HCT116 (cell line): ENCODE measurements at regions not wholly inside any gene's neighbourhood (a gene's known extent, or its start where the extent isn't known, plus 50 kb on each side); places are given as distances from the start of the nearest gene placed in this dataset.

Experiments
- ATAC-seq: fragments of 200-7000 bp; cut with Tn5 transposase; 2 replicates; pipeline ENCODE4 v1.9.1; 2020; ENCODE audit warnings: mild to moderate bottlenecking, moderate library complexity
- BruUV-seq: library from RNA; stranded (reverse); fragments of 400-500 nt; replicated peaks from 2 replicates; lab custom pipeline; 2021; lab: Mats Ljungman, UMichigan
- CTCF ChIA-PET: fragments of 300-600 bp; sonication (Branson Sonifier 250); formaldehyde crosslinking; loops from one replicate; lab custom pipeline; 2021; ENCODE audit warnings: antibody characterized with exemption; lab: Charles Lee
- POLR2A ChIA-PET: fragments of 300-600, 350-600 bp; sonication (Branson Sonifier 250); formaldehyde crosslinking; loops from one replicate; lab custom pipeline; 2021; ENCODE audit warnings: antibody characterized with exemption; lab: Charles Lee
- RAD21 ChIA-PET, 2 experiments: fragments of 300-600 bp; sonication (Branson Sonifier 250); formaldehyde crosslinking; loops; one replicate each; lab custom pipeline; 2023; ENCODE audit warnings: low total read pairs in 2 of 2; ENCODE audit not compliant: uncharacterized antibody in 2 of 2, unreplicated experiment in 2 of 2, low non-redundant PET in 1 of 2; lab: Charles Lee
- DNase-seq: peaks from one replicate; pipeline ENCODE4 v3.0.0-alpha.2; 2010; ENCODE audit warnings: low read depth, low spot score
- H2AFZ ChIP-seq: fragments of 200-600 bp; shearing (Covaris generic), sonication (generic); 2 replicates; pipeline ENCODE4 v1.6.1; 2017; ENCODE audit warnings: low read depth, mixed run types, mixed read lengths, antibody characterized with exemption, low read length; ENCODE audit not compliant: poor library complexity, severe bottlenecking
- H3K27ac ChIP-seq: 2 replicates; pipeline ENCODE4 v1.5.1; 2012; ENCODE audit warnings: low read depth, low read length
- H3K27me3 ChIP-seq: fragments of 200-600 bp; sonication (generic); 2 replicates; pipeline ENCODE4 v1.6.1; 2016; ENCODE audit warnings: mixed run types, low read length, mixed read lengths; ENCODE audit not compliant: insufficient read depth
- H3K36me3 ChIP-seq, 2 experiments: fragments of 200-500 bp in 1 of 2; fragments of 200-600 bp in 1 of 2; sonication (Bioruptor generic) in 1 of 2; sonication (generic) in 1 of 2; 2 replicates each; pipeline versions ENCODE4 v1.5.1 to v1.6.1; 2014 to 2016; ENCODE audit warnings: low read length in 2 of 2, inconsistent platforms in 1 of 2, mixed read lengths in 1 of 2, mixed run types in 1 of 2; ENCODE audit not compliant: insufficient read depth in 2 of 2, control insufficient read depth in 1 of 2
- H3K4me1 ChIP-seq, 2 experiments: fragments of 200-600 bp in 1 of 2; sonication (generic) in 1 of 2; 2 replicates each; pipeline versions ENCODE4 v1.5.1 to v1.6.1; 2012 to 2017; ENCODE audit warnings: low read length in 2 of 2, inconsistent platforms in 1 of 2, mild to moderate bottlenecking in 1 of 2, mixed read lengths in 1 of 2, mixed run types in 1 of 2, moderate library complexity in 1 of 2; ENCODE audit not compliant: insufficient read depth in 2 of 2, control insufficient read depth in 1 of 2
- H3K4me2 ChIP-seq: fragments of 200-600 bp; sonication (generic); 2 replicates; pipeline ENCODE4 v1.6.1; 2017; ENCODE audit warnings: mixed run types, low read length, mixed read lengths
- H3K4me3 ChIP-seq, 2 experiments: fragments of 200-600 bp in 1 of 2; sonication (generic) in 1 of 2; replicated peaks in 1 of 2; 2 replicates each; pipeline ENCODE4 v1.5.1; 2011 to 2016; ENCODE audit warnings: low read length in 2 of 2, control low read depth in 1 of 2, low read depth in 1 of 2, mild to moderate bottlenecking in 1 of 2, mixed read lengths in 1 of 2, mixed run types in 1 of 2
- H3K79me2 ChIP-seq: fragments of 200-600 bp; sonication (generic); 2 replicates; pipeline ENCODE4 v1.6.1; 2017; ENCODE audit warnings: mild to moderate bottlenecking, mixed run types, low read length, moderate library complexity, mixed read lengths; ENCODE audit not compliant: insufficient read depth
- H3K9ac ChIP-seq: fragments of 200-600 bp; sonication (generic); 2 replicates; pipeline ENCODE4 v1.6.1; 2016; ENCODE audit warnings: low read length, mixed read lengths
- H3K9me2 ChIP-seq: fragments of 200-600 bp; sonication (generic), shearing (Covaris generic); 2 replicates; pipeline ENCODE4 v1.6.1; 2017; ENCODE audit warnings: mixed run types, mild to moderate bottlenecking, moderate library complexity; ENCODE audit not compliant: insufficient read depth
- H3K9me3 ChIP-seq, 2 experiments: fragments of 200-500 bp in 1 of 2; fragments of 200-600 bp in 1 of 2; sonication (Bioruptor generic) in 1 of 2; sonication (generic) in 1 of 2; 2 replicates each; pipeline ENCODE4 v1.6.1; 2014 to 2017; ENCODE audit warnings: low read length in 2 of 2, mixed read lengths in 2 of 2, inconsistent platforms in 1 of 2, low read depth in 1 of 2, mild to moderate bottlenecking in 1 of 2, mixed run types in 1 of 2, moderate library complexity in 1 of 2; ENCODE audit not compliant: control insufficient read depth in 1 of 2, insufficient read depth in 1 of 2
- H4K20me1 ChIP-seq: fragments of 200-600 bp; sonication (generic), shearing (Covaris generic); 2 replicates; pipeline ENCODE4 v1.6.1; 2017; ENCODE audit warnings: mixed run types, mild to moderate bottlenecking, moderate library complexity; ENCODE audit not compliant: insufficient read depth
- CBX3 ChIP-seq: IDR thresholded peaks from 2 replicates; pipeline ENCODE4 v1.6.1; 2012; ENCODE audit warnings: low read depth
- EGR1 ChIP-seq: IDR thresholded peaks from 2 replicates; pipeline ENCODE4 v1.6.1; 2012; ENCODE audit warnings: low read depth
- ELF1 ChIP-seq: IDR thresholded peaks from 2 replicates; pipeline ENCODE4 v1.6.1; 2012; ENCODE audit warnings: low read depth, borderline replicate concordance
- EZH2phosphoT487 ChIP-seq: fragments of 200-600 bp; IDR thresholded peaks from 2 replicates; pipeline ENCODE4 v1.6.1; 2018; ENCODE audit warnings: antibody characterized with exemption, borderline replicate concordance
- FOSL1 ChIP-seq: IDR thresholded peaks from 2 replicates; pipeline ENCODE4 v1.6.1; 2012; ENCODE audit warnings: low read depth
- POLR2A ChIP-seq: IDR thresholded peaks from 2 replicates; pipeline ENCODE4 v1.7.0; 2011; ENCODE audit warnings: borderline replicate concordance; ENCODE audit not compliant: insufficient read depth, insufficient read length; ENCODE audit errors: extremely low read depth
- RAD21 ChIP-seq: IDR thresholded peaks from 2 replicates; pipeline ENCODE4 v1.6.1; 2012; ENCODE audit warnings: low read depth, mild to moderate bottlenecking
- SIN3A ChIP-seq: IDR thresholded peaks from 2 replicates; pipeline ENCODE4 v1.6.1; 2012; ENCODE audit warnings: low read depth
- SRF ChIP-seq: IDR thresholded peaks from 2 replicates; pipeline ENCODE4 v1.6.1; 2012; ENCODE audit warnings: low read depth
- TCF7L2 ChIP-seq: IDR thresholded peaks from 2 replicates; pipeline ENCODE4 v1.7.0; 2011; ENCODE audit warnings: borderline replicate concordance, inconsistent platforms; ENCODE audit not compliant: insufficient read depth, insufficient read length; ENCODE audit errors: extremely low read depth
- ZNF274 ChIP-seq: fragments of 200-500 bp; sonication (Bioruptor generic); IDR thresholded peaks from 2 replicates; pipeline ENCODE4 v1.6.1; 2014; ENCODE audit warnings: mild to moderate bottlenecking, low read depth, low read length, inconsistent platforms
- intact Hi-C: fragments of 100-400 bp; cut with micrococcal nuclease; formaldehyde crosslinking; loops from 2 replicates; pipeline ENCODE4 v1.10.0; 2022
- TF ChIP-seq, protein P1 (sequence below): IDR thresholded peaks from 2 replicates; pipeline ENCODE4 v1.6.1; 2012

- TF ChIP-seq EGR1: no peak
- TF ChIP-seq, all 23 proteins: peak for 0
Observed at GRCh38 chr5:56717253-56717987, 97.9 kb upstream of the MAP3K1 start (continued).

GRCh38 chr5:56715986-56716385 lies 99.4 kb upstream of the MAP3K1 start:
- BruUV-seq: no TSS peak
- no peak overlapping the region for H2AFZ ChIP-seq
- RAD21 ChIA-PET: no interaction called here
- no peaks in the 10 kb centered on the region; a peak in 1 of 4 replicates for H3K36me3 ChIP-seq
- H3K27me3 ChIP-seq: peaks cover 5% of the 10 kb centered on the region; the same call in 1 of the 2 replicates
- ATAC-seq: no peak
- DNase-seq: no peak
- CTCF ChIA-PET: no interaction called here
- no peaks in the 10 kb centered on the region for H3K9me2 ChIP-seq
- no peaks in the 10 kb centered on the region for H3K79me2 ChIP-seq
- H3K4me2 ChIP-seq: no peak overlapping the region
- no peaks in the 10 kb centered on the region for H4K20me1 ChIP-seq
- intact Hi-C loops: no loop called here
- TF ChIP-seq ELF1: no peak
- H3K4me1 ChIP-seq: no peaks in the 10 kb centered on the region
- H3K27ac ChIP-seq: no peak overlapping the region
- H3K9me3 ChIP-seq: no peaks in the 10 kb centered on the region
- H3K9ac ChIP-seq: no peak overlapping the region
- no peak overlapping the region for H3K4me3 ChIP-seq
- POLR2A ChIA-PET: interaction anchor here (0.7 kb wide), 1 partner anchor 20 kb away, joined by 3 read pairs; no protein-coding TSS in a partner anchor

DNA sequence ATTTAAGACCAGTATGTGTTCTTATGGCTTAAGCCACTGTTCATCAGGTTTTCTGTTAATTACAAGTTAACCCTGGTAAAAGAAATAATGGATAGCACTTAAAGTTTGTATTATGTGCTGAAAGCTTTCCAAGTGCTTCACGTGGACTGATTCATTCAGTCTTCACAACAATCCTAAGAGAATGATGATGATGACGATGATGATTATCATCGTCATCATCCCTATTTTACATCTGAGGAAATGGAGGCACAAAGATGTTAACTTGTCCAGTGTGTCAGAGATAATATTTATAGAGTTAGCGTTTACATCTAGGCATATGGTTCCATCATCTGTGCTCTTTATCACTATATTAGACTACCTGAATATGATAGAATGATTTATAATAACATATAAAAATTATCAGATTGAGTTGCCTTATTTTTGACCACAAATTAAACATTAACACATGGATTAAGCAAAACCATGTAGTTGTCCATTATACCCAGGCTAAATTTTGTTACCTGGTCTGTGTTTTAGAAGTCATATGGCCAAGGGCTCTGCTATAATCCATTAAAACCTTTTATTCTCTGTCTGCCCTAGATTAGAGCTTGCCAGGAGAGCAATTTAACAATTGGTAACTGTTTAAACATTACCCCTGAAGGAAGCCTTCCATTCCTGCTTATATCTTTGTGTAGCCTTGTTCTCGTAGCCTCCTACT lies 102.3 kb upstream of the MAP3K1 start:
- no peaks in the 10 kb centered on the region for H3K9me2 ChIP-seq
- BruUV-seq: no TSS peak
- H3K9me3 ChIP-seq: peaks cover 0 to 2% of the 10 kb centered on the region in 2 experiments; a peak in 1 of 4 replicates
- H3K27me3 ChIP-seq: no peaks in the 10 kb centered on the region
- no peak overlapping the region for H3K27ac ChIP-seq
- CTCF ChIA-PET: no interaction called here
- RAD21 ChIA-PET: no interaction called here
- no peak overlapping the region for H3K9ac ChIP-seq
- no peaks in the 10 kb centered on the region; a peak in 1 of 4 replicates for H3K36me3 ChIP-seq
- H4K20me1 ChIP-seq: no peaks in the 10 kb centered on the region
- ATAC-seq (no peak), DNase-seq (no peak)
- TF ChIP-seq CBX3 (no peak), TCF7L2 (no peak), POLR2A (no peak), FOSL1 (no peak), SRF (no peak), EZH2phosphoT487 (no peak), SIN3A (no peak), RAD21 (no peak), ZNF274 (no peak)
- TF ChIP-seq, protein P1, sequence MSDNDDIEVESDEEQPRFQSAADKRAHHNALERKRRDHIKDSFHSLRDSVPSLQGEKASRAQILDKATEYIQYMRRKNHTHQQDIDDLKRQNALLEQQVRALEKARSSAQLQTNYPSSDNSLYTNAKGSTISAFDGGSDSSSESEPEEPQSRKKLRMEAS: no peak
- POLR2A ChIA-PET: no interaction called here
- H2AFZ ChIP-seq: no peak overlapping the region
- H3K79me2 ChIP-seq: no peaks in the 10 kb centered on the region
- H3K4me1 ChIP-seq: no peaks in the 10 kb centered on the region
- H3K4me2 ChIP-seq: no peak overlapping the region
- H3K4me3 ChIP-seq: no peak overlapping the region
- intact Hi-C loops: no loop called here
